HG02852 (cell line): ENCODE measurements at regions not wholly inside any gene's neighbourhood (a gene's known extent, or its start where the extent isn't known, plus 50 kb on each side); places are given as distances from the start of the nearest gene placed in this dataset.
A peak's percentile ranks its signal among the peaks of the same experiment; 100 is the strongest.

Source experiments
- ATAC-seq: cut with Tn5 transposase; IDR thresholded peaks from one replicate; pipeline ENCODE4 v1.9.1; 2021; ENCODE audit warnings: mild to moderate bottlenecking, moderate library complexity; ENCODE audit not compliant: unreplicated experiment

- no peak for ATAC-seq
Observed at GRCh38 chr6:78570044-78570443, 297.3 kb upstream of the IRAK1BP1 start.

DNA sequence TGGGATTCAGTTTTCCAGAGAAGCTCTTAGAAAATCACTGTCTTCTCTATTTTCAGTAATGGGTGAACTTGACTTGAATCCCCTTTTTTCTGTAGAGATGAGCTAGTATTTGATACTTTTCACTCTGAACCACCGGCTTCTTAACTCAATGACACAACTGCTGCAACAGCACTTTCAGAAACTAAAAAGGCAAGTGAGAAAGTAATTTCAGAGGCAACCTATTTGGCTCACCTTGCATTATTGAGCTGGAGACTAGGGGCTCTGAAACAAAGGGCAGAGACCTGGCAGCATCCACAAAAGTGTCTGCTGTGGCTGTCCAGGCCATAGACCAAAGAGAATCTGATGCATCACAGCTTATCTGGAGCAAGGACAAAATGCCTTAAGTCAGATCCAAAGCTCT lies 289.8 kb upstream of the IRAK1BP1 start:
- ATAC-seq = no peak

- ATAC-seq = no peak
Observed at GRCh38 chr6:78578430-78578829, 288.9 kb upstream of the IRAK1BP1 start.

DNA sequence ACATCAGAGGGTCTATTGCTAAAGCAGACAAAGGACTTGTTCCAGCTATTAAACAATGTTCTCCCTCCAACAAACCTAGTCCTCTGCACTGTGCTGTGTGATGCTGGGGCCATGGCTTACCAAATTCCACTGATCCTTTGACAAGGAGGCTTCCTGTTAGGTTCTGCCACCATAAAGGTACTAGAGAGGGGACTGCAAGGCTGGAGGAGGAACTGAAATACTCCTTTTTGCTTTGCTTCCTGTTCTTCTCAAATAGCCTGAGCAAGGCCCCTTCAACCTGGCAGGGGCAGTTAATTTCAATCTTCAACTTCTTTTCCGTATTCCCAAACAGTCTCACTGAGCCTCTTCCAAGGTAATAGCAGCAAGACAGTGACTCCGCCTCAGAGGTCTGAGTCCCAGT lies 286.4 kb upstream of the IRAK1BP1 start:
- no peak for ATAC-seq

GRCh38 chr6:78583079-78583478 lies 284.3 kb upstream of the IRAK1BP1 start:
- no peak for ATAC-seq

DNA sequence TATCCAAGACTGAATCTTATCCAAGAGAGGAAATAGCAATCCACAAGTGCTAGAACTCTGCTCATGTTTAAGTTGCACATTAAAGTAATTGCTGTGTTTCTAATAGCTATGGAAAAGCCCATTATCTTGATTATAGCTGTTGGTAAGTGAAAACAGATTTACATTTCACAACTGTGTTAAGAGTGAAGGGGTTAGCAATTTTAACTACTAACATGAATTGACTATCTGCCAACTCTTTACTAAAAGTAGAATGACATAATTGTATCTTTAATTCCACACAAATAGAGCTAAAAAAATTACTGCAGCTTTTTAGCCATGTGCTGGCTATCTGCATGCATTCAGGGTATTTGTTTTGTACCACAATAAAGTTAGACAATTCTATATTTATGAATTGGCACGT lies 277.9 kb upstream of the IRAK1BP1 start:
- ATAC-seq = no peak

GRCh38 chr6:78593898-78594667 lies 273.3 kb upstream of the IRAK1BP1 start:
- no peak for ATAC-seq

- ATAC-seq = no peak
Observed at GRCh38 chr6:78594668-78595066, 272.7 kb upstream of the IRAK1BP1 start.

- ATAC-seq = no peak
Observed at GRCh38 chr6:78597966-78598365, 269.4 kb upstream of the IRAK1BP1 start.

- ATAC-seq = no peak
Observed at GRCh38 chr6:78598966-78599365, 268.4 kb upstream of the IRAK1BP1 start.

DNA sequence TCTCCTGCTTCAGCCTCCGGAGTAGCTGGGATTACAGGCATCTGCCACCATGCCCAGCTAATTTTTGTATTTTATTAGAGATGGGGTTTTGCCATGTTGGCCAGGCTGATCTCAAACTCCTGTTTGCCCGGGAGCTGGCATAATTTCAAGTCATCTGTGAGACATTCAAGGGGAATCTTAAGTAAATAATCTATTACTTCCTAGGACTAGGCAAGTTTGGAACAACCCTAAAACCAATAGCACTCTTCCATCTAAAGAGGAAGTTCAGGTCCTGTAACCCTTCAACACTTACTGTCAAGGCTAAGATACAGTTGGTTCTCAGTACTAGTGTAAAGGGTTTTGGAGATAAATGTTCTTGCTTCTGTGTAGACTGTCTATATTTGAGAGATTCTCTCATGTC lies 267.8 kb upstream of the IRAK1BP1 start:
- no peak for ATAC-seq

DNA sequence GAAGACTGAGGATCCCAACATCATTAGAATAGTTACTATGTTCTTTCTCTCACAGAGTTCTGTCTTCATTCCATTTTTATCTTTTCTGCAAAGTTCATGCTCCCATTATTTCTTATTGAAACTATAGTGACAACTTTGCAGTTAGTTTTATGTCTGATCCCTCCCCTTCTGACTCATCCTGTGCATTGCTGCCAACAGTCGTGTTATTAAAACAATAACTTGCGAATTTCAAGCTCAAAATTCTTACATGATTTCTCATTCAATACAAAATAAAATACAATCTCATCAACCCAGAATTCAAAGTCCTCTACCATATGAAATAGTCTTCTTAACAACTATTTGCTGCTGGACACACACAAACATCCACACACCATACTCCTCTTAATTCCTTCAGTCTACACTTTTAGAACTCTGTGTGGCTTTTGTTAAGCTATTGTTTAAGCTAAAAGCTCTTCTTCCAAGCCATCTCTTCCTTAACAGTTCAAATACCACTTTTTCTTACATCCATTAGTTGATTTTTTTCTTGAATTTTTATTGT lies 261.4 kb upstream of the IRAK1BP1 start:
- ATAC-seq = no peak

GRCh38 chr6:78607189-78607588 lies 260.2 kb upstream of the IRAK1BP1 start:
- ATAC-seq = no peak

DNA sequence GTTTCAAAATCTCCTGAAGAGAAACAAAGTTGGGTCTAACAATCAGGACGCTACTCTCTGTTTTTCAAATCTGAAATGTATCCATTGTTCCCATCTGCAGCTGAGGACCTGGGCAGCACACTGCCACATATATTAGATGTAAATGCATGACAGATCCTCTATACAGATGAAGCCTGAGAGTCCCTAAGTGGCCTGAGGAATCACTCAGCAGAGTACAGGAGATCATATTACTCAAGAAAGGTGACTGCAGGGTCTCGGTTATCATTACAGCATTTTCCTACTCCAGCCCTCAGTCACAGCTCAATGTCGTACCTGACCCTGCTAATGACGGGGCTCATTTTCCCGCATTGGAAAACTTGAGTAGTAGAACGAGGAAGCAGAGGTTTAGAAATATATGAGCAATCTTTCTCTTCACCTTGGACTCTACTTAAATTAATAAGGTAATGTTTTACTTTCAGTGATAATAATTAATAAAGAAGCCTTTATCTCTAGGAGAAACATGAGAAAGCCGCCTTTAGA lies 256.2 kb upstream of the IRAK1BP1 start:
- ATAC-seq = no peak

DNA sequence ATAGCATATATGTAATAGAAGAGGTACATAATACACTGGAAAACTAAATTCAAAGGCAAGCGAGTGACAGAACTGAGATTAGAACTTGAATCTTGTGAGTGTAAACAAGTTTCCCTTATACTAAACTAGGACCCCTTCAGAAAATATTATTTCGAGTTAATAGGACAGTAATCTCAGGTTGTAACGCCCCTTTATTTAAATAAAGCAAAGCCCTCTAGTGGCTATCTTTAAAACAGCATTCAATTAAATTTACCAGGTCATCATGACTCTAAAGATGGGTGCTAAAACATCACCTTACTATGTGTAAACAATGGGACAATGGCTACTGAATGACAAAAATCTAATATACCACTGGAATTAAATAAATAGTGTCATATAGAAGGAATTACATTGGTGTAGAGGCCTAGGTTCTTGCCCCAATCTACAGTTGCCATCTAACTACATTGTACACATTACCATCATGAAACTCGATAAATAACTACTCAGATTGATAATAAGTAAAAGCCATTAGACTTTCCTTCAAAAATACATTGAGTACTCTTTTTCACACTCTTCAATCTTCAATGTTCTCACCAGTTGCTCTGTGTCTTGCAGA lies 255.4 kb upstream of the IRAK1BP1 start:
- peak; percentile 54 for ATAC-seq

- ATAC-seq = no peak
Observed at GRCh38 chr6:78614961-78615360, 252.4 kb upstream of the IRAK1BP1 start.

DNA sequence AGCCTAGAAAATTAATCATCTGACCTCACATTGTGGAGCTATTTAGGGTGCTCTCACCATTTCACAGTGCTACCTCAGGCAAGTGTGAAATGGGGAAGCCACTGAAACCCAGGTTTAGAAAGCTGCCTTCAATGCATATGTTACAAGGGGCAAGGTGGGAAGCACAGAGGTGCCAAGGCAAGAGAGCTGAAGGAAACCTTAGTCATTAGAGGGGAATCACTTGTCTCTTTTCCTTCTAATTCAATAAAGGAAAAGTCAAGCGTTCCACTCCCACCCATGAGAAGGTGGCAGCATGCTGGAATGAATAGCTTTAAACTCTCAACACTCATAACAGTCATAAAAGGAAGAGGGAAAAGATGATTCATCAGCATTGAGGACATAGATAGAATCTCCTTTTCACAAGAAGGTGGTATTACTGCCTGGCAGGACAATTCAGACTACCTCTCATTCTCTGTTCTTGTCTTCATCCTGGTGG lies 251.9 kb upstream of the IRAK1BP1 start:
- ATAC-seq = no peak

DNA sequence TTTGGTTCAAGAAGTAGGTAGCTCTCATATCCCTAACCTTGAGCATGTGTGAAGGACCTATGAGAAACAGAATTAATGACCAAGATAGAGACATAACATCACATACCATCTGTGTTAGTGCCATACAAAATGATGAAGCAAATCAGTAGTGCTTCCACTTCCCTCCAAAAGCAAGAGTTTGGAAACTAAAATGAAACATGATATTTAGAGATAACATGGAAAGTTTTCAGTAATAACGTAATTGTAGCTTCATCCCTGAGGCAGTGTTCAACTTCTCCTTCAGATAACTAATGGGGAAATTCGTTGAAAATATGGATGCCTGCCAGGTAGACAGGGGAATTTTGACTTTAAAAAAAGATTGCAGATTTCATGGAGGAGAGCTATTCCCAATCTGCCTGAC lies 248.4 kb upstream of the IRAK1BP1 start:
- no peak for ATAC-seq

DNA sequence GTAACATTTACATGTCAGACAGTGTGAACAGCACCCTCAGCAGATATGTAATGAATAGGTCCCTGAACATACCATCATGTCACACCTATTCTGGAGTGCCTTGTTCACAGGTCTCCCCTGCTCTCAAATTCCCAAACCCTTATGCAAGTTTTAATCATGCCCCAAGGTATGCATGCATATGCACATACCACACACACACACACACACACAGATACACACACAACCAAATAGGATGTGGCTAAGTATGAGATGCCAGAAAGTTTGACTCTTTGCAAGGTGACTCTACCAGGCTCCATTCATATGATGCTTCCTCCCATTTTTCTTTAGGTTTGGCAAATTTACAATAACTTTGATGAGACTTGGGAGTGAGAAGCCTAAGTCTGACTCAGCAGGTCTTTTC lies 243.8 kb upstream of the IRAK1BP1 start:
- ATAC-seq = no peak

DNA sequence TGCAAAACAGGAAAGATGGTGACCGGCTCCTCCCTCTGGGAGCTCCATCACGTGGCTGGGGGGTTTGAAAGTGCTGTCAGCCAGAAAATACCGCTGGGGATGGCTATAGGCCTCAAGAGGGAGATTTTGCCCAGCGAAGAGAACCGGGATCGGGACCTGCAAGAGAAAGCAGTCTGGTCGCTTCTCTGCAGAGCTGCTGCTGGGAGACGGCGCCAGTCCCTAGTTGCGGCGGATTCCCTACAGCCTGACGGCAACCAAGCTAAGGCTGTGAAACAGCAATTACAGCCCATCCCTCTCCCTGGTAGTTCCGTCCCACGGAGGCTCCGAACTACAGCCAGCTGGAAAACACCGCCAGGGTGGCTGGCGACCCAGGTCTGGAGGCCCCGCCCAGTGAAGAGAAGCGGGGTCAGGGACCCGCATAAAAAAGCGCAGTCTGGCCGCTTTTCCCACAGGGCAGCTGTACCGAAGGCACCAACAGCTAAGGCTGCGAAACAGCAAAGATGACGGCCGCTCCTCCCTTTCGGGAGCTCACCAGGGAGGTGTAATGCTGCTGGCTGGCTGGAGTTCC lies 238.1 kb upstream of the IRAK1BP1 start:
- no peak for ATAC-seq

GRCh38 chr6:78629836-78630235 lies 237.5 kb upstream of the IRAK1BP1 start:
- ATAC-seq = no peak

- no peak for ATAC-seq
Observed at GRCh38 chr6:78631976-78632375, 235.4 kb upstream of the IRAK1BP1 start.
